Uterus (tissue), 2 donors: ENCODE measurements at regions not wholly inside any gene's neighbourhood (a gene's known extent, or its start where the extent isn't known, plus 50 kb on each side); places are given as distances from the start of the nearest gene placed in this dataset.

Experiments used
- CTCF ChIP-seq, 4 experiments: fragments of 200-600 bp in 2 of 4; fragments of 450-650 bp in 2 of 4; sonication (generic) in 2 of 4; IDR thresholded peaks; one replicate each; pipeline ENCODE4 v1.5.1; 2016 to 2019; ENCODE audit warnings: antibody characterized with exemption in 4 of 4, mild to moderate bottlenecking in 2 of 4, moderate library complexity in 1 of 4
- POLR2A ChIP-seq, 2 donors: fragments of 450-650 bp; IDR thresholded peaks; one replicate each; pipeline ENCODE4 v1.6.1; 2016; ENCODE audit warnings: antibody characterized with exemption in 2 of 2, mild to moderate bottlenecking in 1 of 2, moderate library complexity in 1 of 2

GRCh38 chr20:51854921-51855320 is 52.6 kb upstream of the SALL4 start:
- TF ChIP-seq CTCF (IDR thresholded peaks at IDR 0.05) (no peak), POLR2A (IDR thresholded peaks at IDR 0.05) (no peak)
